NCI-H1694 (cell line): ENCODE measurements at regions not wholly inside any gene's neighbourhood (a gene's known extent, or its start where the extent isn't known, plus 50 kb on each side); places are given as distances from the start of the nearest gene placed in this dataset.
"Not testable (repeated sequence)": the region's sequence is repeated elsewhere in the genome, so short reads cannot be mapped to it uniquely, and the experiment has no call there.

ENCODE experiments used
- DNase-seq: peaks from one replicate; lab custom pipeline; 2025; lab: John Stamatoyannopoulos, UW

GRCh38 chr1:232579958-232580941 is 49.7 kb downstream of the SIPA1L2 start:
- no peak for DNase-seq

DNA sequence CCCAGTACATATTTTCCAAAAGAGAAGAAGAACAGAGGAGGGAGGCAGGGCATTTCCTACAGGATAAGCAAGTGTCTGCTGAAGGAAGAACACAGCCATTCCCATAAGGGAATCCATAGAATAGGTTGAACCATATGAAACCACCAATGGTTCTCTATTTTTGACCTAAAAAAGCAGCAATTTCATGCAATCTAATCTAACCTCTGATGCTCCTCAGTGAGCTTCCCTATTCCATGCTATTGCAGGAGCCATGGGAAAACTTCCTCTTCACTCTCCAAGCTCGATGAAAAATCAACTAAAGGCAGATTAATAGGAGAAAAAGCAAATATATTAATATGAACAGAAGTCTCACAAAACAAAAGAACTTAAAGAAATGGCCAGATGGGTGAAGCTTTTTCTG is 50.5 kb downstream of the SIPA1L2 start:
- DNase-seq, result no peak

GRCh38 chr1:232578651-232579195 is 51.2 kb downstream of the SIPA1L2 start:
- DNase-seq, result no peak

DNA sequence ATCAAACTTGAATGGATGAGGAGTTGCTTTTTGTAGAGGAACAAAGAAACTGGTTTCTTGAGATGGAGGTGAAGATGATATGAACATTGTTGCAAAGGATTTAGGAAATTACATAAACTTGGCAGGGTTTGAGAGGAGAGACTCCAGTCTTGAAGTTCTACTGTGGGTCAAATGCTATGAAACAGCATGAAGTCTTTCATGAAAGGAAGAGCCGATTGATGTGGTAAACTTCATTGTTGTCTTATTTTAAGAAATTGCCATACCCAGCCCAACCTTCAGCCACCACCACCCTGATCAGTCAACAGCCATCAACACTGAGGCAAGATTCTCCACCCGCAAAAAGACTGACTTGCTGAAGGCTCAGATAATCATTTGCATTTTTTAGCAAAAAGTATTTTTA is 52.2 kb downstream of the SIPA1L2 start:
- DNase-seq, result no peak

DNA sequence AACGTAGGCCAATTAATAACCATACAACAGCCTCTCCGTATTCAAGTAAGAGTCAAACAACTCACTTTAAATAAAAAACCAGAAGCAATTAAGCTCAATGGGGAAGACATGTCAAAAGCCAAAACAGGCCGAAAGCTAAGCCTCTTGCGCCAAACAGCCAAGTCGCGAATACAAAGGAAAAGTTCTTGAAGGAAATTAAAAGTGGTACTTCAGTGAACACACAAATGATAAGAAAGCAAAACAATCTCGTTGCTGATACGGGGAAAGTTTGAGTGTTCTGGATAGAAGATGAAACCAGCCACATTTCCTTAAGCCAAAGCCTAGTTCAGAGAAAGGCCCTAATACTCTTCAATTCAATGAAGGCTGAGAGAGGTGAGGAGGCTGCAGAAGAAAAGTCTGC is 53.4 kb downstream of the SIPA1L2 start:
- no peak for DNase-seq

DNA sequence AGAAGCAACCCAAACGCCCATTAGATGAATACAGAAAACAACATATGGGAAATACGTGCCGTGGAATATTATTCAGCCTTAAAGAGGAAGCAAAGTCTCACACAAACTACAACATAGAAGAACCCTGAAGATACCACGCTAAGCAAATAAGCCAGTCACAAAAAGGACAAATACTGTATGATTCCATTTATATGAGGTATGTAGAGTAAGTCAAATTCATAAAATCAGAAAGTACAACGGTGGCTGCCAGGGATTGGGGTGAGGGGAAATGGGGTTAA is 54.2 kb downstream of the SIPA1L2 start:
- DNase-seq, result no peak

DNA sequence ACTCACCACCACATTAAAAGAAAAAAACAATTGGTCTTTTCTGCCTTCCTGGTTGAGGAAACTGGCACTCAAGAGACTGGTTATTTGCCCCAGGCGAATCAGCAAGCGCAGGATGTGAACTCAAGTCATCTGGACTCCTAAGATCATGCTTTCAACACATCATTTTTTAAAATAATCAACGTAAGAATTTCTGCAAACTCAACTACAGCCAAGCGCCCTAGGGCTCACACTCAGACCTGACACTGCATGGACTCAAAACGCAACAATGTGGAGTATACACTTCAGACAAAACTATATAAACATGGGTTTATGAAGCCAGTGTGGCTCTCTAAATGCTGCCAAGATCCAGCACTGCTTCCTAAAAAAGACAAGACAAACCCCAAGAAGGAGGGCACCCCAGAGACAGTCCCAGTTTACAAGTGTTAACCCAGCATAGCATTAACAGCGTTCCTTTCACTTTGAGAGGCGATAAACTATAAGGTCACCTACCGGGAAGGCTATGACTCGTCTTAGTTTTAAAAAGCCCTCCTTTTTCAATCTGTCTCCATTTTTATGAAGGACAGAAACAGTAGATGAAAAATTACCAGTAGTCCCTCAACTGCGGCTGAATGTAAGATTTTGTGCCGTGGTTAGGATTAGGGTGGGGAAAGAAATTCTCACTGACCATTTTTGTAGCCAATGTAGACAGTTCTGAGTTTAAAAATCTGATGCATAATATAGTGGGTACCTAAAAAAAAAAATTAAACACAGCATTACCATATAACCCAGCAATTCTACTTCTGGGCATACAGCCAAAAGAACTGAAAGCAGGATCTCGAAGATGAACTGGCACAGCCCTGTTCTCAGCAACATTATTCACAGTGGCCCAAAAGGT is 54.8 kb downstream of the SIPA1L2 start:
- no peak for DNase-seq

GRCh38 chr1:232574077-232574476 is 55.9 kb downstream of the SIPA1L2 start:
- no peak for DNase-seq

- DNase-seq, result no peak
Observed at GRCh38 chr1:232571523-232571922, 58.4 kb downstream of the SIPA1L2 start.

GRCh38 chr1:232570007-232570406 is 59.9 kb downstream of the SIPA1L2 start:
- DNase-seq, result no peak

DNA sequence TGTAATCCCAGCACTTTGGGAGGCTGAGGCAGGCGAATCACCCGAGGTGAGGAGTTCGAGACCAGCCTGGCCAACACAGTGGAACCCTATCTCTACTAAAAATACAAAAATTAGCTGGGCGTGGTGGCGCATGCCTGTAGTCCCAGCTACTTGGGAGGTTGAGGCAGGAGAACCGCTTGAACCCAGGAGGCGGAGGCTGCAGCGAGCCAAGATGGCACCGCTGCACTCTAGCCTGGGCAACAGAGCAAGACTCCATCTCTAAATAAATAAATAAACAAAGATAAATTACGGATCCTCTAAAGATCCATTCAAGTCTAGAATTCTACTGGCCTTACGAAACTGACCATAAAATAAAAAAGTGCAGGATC is 60.4 kb downstream of the SIPA1L2 start:
- DNase-seq, result not testable (repeated sequence)

- no peak for DNase-seq
Observed at GRCh38 chr1:232568906-232569553, 60.9 kb downstream of the SIPA1L2 start.

- DNase-seq, result no peak
Observed at GRCh38 chr1:232568331-232568852, 61.5 kb downstream of the SIPA1L2 start.

DNA sequence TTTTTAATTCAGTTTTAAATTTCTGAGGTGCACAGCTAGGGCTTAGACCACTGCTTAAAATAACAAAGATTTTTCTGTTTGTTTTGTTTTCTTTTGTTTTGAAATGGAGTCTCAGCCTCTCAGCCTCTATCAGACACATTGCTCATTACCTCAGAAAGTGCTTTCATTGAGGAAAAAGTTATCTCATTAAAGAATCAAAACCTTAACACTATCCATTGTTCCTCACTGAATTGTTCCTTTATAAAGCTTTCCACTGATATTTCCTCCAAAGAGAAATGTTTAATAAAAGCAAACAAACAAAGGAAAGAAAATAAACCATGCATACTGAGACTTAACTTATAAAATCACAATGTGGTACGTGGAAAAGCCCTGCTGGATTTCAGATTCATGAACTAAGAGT is 63.8 kb downstream of the SIPA1L2 start:
- DNase-seq, result no peak

- no peak for DNase-seq
Observed at GRCh38 chr1:232562855-232563510, 67.0 kb downstream of the SIPA1L2 start.

GRCh38 chr1:232561381-232561780 is 68.6 kb downstream of the SIPA1L2 start:
- no peak for DNase-seq

DNA sequence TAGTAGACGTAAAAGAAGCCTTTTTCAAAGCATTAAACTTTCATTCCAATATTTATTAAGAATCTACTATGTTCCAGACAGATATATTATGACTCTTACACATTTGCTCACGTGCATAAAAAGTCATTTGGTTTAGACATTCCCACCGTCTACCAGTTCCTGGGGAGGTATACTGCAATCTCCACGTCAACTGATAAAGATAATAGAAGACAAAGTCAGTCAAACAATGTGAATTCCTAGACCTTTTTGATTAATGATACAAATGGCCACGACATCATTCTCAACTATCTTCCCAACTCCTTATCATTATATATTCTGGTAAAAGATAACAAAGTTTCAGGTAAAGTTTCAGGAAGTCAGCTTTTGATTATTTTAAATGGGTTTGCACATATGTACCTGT is 69.0 kb downstream of the SIPA1L2 start:
- DNase-seq, result no peak

DNA sequence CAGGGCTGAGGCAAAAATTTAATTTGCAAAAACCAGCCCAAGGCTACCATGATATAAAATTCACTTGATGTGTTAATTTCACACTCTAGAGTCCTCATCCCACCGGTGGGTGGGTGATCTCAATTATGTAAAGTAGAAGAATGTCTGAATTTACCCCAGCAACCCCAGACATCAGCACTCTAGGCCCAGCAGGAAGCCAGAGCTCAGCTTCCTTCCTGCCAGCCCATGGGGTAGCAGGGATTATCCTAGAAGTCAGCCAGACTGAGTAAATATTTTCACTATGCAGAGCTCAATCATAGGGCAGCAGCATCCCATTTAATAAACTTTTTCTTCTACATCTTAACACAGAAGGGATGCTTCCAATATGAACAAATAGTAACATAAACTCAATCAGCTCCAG is 71.0 kb downstream of the SIPA1L2 start:
- DNase-seq, result no peak

GRCh38 chr1:232557502-232558191 is 72.3 kb downstream of the SIPA1L2 start:
- DNase-seq, result no peak

GRCh38 chr1:232557096-232557495 is 72.8 kb downstream of the SIPA1L2 start:
- no peak for DNase-seq

DNA sequence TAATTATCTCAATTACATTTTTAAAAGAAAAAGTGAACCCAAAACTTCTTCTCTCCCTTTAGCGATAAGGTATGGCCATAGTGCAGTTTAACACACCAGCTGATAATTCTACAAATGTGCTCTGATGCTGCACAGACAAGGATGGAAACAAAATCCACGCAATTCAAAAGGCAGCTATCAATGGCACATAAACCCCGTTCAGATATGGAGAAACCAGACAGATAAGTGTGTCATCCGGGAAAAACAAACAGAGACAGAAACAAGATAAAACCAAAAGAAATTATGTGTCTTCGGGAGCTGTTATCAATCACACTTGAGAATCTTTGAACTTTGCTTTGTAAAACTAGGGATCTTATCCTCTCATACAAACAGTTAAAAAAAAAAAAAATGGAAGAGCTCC is 73.6 kb downstream of the SIPA1L2 start:
- DNase-seq, result no peak
